ENCODE measurements at regions not wholly inside any gene's neighbourhood (a gene's known extent, or its start where the extent isn't known, plus 50 kb on each side); places are given as distances from the start of the nearest gene placed in this dataset.

- DNase-seq (ENCODE audit: low read depth in 3 of 3): no peak
These were observed 60.4 kb upstream of the HAO2 start for GRCh38 chr1:119308130-119308700.

GRCh38 chr1:119308806-119309205 lies 59.8 kb upstream of the HAO2 start:
- no peak for DNase-seq (ENCODE audit: low read depth in 3 of 3)

GRCh38 chr1:119310301-119310700 lies 58.3 kb upstream of the HAO2 start:
- no peak for DNase-seq (ENCODE audit: low read depth in 3 of 3)

GRCh38 chr1:119312500-119312899 lies 56.1 kb upstream of the HAO2 start:
- DNase-seq (ENCODE audit: low read depth in 3 of 3): no peak

- no peak for DNase-seq (ENCODE audit: low read depth in 3 of 3)
These were observed 54.4 kb upstream of the HAO2 start for GRCh38 chr1:119314001-119314796.

- no peak for DNase-seq (ENCODE audit: low read depth in 3 of 3)
These were observed 51.6 kb upstream of the HAO2 start for GRCh38 chr1:119316870-119317416.

- DNase-seq (ENCODE audit: low read depth in 3 of 3): no peak
These were observed 49.9 kb upstream of the HAO2 start for GRCh38 chr1:119318466-119319309.
